ENCODE measurements at regions not wholly inside any gene's neighbourhood (a gene's known extent, or its start where the extent isn't known, plus 50 kb on each side); places are given as distances from the start of the nearest gene placed in this dataset.

DNA sequence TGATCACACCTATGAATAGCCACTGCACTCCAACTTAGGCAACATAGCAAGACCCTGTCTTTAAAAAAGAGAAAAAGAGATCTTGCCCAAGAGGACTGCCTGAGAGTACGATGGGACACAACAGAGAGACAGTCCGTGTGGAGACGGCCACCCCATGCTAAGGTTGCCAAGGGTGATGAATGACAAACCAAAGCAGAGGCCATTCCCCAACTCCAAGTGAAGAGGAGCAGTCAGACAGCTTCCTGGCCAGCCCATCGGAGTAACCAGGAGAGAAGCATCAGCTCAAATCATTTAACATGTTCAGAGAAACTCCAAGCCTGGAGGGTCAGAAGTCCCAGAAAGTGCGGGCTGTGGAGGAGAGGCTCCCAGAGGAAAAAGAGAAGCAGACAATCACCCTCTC lies 63.9 kb upstream of the SUB1 start:
- POLR2A ChIA-PET: no interaction called here
- intact Hi-C loops (cut with micrococcal nuclease; ENCODE audit: unreplicated experiment): no loop called here
- Mint-ChIP-seq H3K36me3 (ENCODE audit: insufficient read depth, unreplicated experiment) (no peaks in the 10 kb centered on the region), H3K9me3 (ENCODE audit: unreplicated experiment) (peaks cover 10% of the 10 kb centered on the region), H3K4me3 (ENCODE audit: unreplicated experiment) (no peak overlapping the region), H3K4me1 (ENCODE audit: low read depth, unreplicated experiment) (no peaks in the 10 kb centered on the region), H3K27ac (ENCODE audit: unreplicated experiment) (no peak overlapping the region), H3K27me3 (ENCODE audit: insufficient read depth, unreplicated experiment) (no peaks in the 10 kb centered on the region)
- Histone ChIP-seq H3K27me3 (replicated peaks; ENCODE audit: control insufficient read depth, insufficient read depth, low read length) (no peaks in the 10 kb centered on the region), H3K9me3 (no peaks in the 10 kb centered on the region), H3K36me3 (ENCODE audit: control insufficient read depth, insufficient read depth, low read length) (no peaks in the 10 kb centered on the region), H3K4me3 (ENCODE audit: low read depth, low read length) (no peak overlapping the region), H3K4me1 (no peaks in the 10 kb centered on the region; the same call in 1 of the 2 replicates)
- no peak for DNase-seq
- BruUV-seq (replicated peaks): no TSS peak
- CTCF ChIA-PET: no interaction called here
- TF ChIP-seq CTCF (IDR thresholded peaks at IDR 0.05; ENCODE audit: insufficient read depth in 1 of 2, low read depth in 1 of 2, low read length in 1 of 2, severe bottlenecking in 1 of 2, unreplicated experiment in 1 of 2): no peak

DNA sequence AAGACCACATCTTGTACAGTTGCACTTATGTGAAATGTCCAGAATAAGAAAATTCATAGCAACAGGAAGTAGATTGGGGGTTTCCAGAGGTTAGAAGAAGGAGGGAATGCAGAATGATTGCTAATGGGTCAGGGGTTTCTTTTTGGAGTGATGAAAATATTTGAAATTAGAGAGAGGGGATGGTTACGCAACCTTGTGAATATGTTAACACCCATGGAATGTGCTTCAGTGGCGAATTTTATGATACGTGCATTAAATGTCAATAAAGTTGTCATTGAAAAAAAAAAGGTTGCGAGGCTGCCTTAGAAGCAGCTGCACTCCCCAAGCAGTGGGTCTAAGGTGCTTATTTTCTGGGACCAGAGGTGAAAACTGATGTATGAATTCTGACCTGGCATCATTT lies 64.4 kb upstream of the SUB1 start:
- Histone ChIP-seq H3K4me1 (no peaks in the 10 kb centered on the region; the same call in 1 of the 2 replicates), H3K4me3 (ENCODE audit: low read depth, low read length) (no peak overlapping the region), H3K9me3 (no peaks in the 10 kb centered on the region), H3K36me3 (ENCODE audit: control insufficient read depth, insufficient read depth, low read length) (no peaks in the 10 kb centered on the region), H3K27me3 (replicated peaks; ENCODE audit: control insufficient read depth, insufficient read depth, low read length) (no peaks in the 10 kb centered on the region)
- TF ChIP-seq CTCF (IDR thresholded peaks at IDR 0.05; ENCODE audit: insufficient read depth in 1 of 2, low read depth in 1 of 2, low read length in 1 of 2, severe bottlenecking in 1 of 2, unreplicated experiment in 1 of 2): no peak
- ChIA-PET POLR2A (no interaction called here), CTCF (no interaction called here)
- H3K9me3 Mint-ChIP-seq (ENCODE audit: unreplicated experiment): peaks cover 10% of the 10 kb centered on the region
- no peaks in the 10 kb centered on the region for H3K27me3 Mint-ChIP-seq (ENCODE audit: insufficient read depth, unreplicated experiment)
- H3K36me3 Mint-ChIP-seq (ENCODE audit: insufficient read depth, unreplicated experiment): no peaks in the 10 kb centered on the region
- H3K4me3 Mint-ChIP-seq (ENCODE audit: unreplicated experiment): no peak overlapping the region
- H3K27ac Mint-ChIP-seq (ENCODE audit: unreplicated experiment): no peak overlapping the region
- no peaks in the 10 kb centered on the region for H3K4me1 Mint-ChIP-seq (ENCODE audit: low read depth, unreplicated experiment)
- intact Hi-C loops (cut with micrococcal nuclease; ENCODE audit: unreplicated experiment): no loop called here
- no TSS peak for BruUV-seq (replicated peaks)
- no peak for DNase-seq

DNA sequence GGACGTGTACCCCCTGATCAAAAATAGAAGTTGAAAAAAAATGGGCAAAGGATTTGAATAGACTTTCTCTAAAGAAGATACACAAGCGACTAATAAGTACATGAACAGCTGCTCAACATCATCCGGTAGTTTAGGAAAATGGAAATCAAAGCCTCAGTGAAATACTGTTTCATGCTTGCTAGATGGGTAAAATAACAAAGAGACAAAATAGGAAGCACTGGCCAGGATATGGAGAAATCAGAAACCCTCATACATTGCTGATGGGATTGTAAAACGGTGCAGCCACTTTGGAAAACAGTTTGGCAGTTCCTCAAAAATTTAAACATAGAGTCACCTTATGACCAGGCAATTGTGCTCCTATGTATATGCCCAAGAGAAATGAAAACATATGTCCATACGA lies 65.0 kb upstream of the SUB1 start:
- Mint-ChIP-seq H3K36me3 (ENCODE audit: insufficient read depth, unreplicated experiment) (no peaks in the 10 kb centered on the region), H3K27ac (ENCODE audit: unreplicated experiment) (no peak overlapping the region), H3K27me3 (ENCODE audit: insufficient read depth, unreplicated experiment) (no peaks in the 10 kb centered on the region), H3K9me3 (ENCODE audit: unreplicated experiment) (peaks cover 10% of the 10 kb centered on the region), H3K4me1 (ENCODE audit: low read depth, unreplicated experiment) (no peaks in the 10 kb centered on the region), H3K4me3 (ENCODE audit: unreplicated experiment) (no peak overlapping the region)
- BruUV-seq (replicated peaks): no TSS peak
- Histone ChIP-seq H3K4me3 (ENCODE audit: low read depth, low read length) (no peak overlapping the region), H3K36me3 (ENCODE audit: control insufficient read depth, insufficient read depth, low read length) (no peaks in the 10 kb centered on the region), H3K4me1 (no peaks in the 10 kb centered on the region; the same call in 1 of the 2 replicates), H3K27me3 (replicated peaks; ENCODE audit: control insufficient read depth, insufficient read depth, low read length) (no peaks in the 10 kb centered on the region), H3K9me3 (no peaks in the 10 kb centered on the region)
- intact Hi-C loops (cut with micrococcal nuclease; ENCODE audit: unreplicated experiment): no loop called here
- no peak for DNase-seq
- ChIA-PET CTCF (no interaction called here), POLR2A (no interaction called here)
- TF ChIP-seq CTCF (IDR thresholded peaks at IDR 0.05; ENCODE audit: insufficient read depth in 1 of 2, low read depth in 1 of 2, low read length in 1 of 2, severe bottlenecking in 1 of 2, unreplicated experiment in 1 of 2): no peak
